CD14-positive monocyte (primary cell): ENCODE measurements at regions not wholly inside any gene's neighbourhood (a gene's known extent, or its start where the extent isn't known, plus 50 kb on each side); places are given as distances from the start of the nearest gene placed in this dataset.

Source experiments
- DNase-seq, 3 donors: peaks; one replicate each; pipeline ENCODE4 v3.0.0-alpha.2; 2011 to 2022
- H2AFZ ChIP-seq: 2 replicates; pipeline ENCODE4 v1.6.0; 2012; ENCODE audit warnings: mild to moderate bottlenecking, low read depth, low read length, inconsistent platforms; ENCODE audit not compliant: insufficient read depth, poor library complexity, severe bottlenecking
- H3K27ac ChIP-seq, 2 donors: 1 replicate in 1 of 2; 2 replicates in 1 of 2; pipeline ENCODE4 v1.5.1; 2012 to 2013; ENCODE audit warnings: low read length in 2 of 2, control low read depth in 1 of 2, inconsistent platforms in 1 of 2, low read depth in 1 of 2, mild to moderate bottlenecking in 1 of 2
- H3K27me3 ChIP-seq, 2 donors: one replicate each; pipeline versions ENCODE4 v1.6.0 to v1.6.1; 2011 to 2013; ENCODE audit warnings: low read length in 2 of 2; ENCODE audit not compliant: control insufficient read depth in 2 of 2, insufficient read depth in 2 of 2
- H3K36me3 ChIP-seq, 2 donors: replicated peaks in 1 of 2; 1 replicate in 1 of 2; 2 replicates in 1 of 2; pipeline versions ENCODE4 v1.5.1 to v1.6.1; 2012 to 2013; ENCODE audit warnings: low read length in 2 of 2, control low read depth in 1 of 2, inconsistent platforms in 1 of 2, mild to moderate bottlenecking in 1 of 2; ENCODE audit not compliant: insufficient read depth in 2 of 2, control insufficient read depth in 1 of 2
- H3K4me1 ChIP-seq, 2 donors: 1 replicate in 1 of 2; 2 replicates in 1 of 2; pipeline versions ENCODE4 v1.5.1 to v1.6.1; 2012 to 2013; ENCODE audit warnings: low read length in 2 of 2, control low read depth in 1 of 2, inconsistent platforms in 1 of 2, mild to moderate bottlenecking in 1 of 2, moderate library complexity in 1 of 2; ENCODE audit not compliant: insufficient read depth in 2 of 2, control insufficient read depth in 1 of 2
- H3K4me2 ChIP-seq: replicated peaks from 2 replicates; pipeline ENCODE3; 2012; ENCODE audit warnings: low read length, moderate library complexity, mild to moderate bottlenecking; ENCODE audit not compliant: poor library complexity, severe bottlenecking; ENCODE audit errors: extremely low read depth
- H3K4me3 ChIP-seq, 3 experiments: fragments of 200-600 bp in 1 of 3; sonication (generic) in 1 of 3; replicated peaks in 1 of 3; 1 replicate in 2 of 3; 2 replicates in 1 of 3; pipeline ENCODE4 v1.5.1; 2011 to 2013; ENCODE audit warnings: low read length in 3 of 3, mild to moderate bottlenecking in 3 of 3, control low read depth in 2 of 3, low read depth in 2 of 3, inconsistent platforms in 1 of 3, moderate library complexity in 1 of 3
- H3K79me2 ChIP-seq: 2 replicates; pipeline ENCODE4 v1.6.0; 2012; ENCODE audit warnings: mild to moderate bottlenecking, control low read depth, inconsistent platforms, low read length, moderate library complexity; ENCODE audit not compliant: insufficient read depth
- H3K9ac ChIP-seq: 2 replicates; pipeline ENCODE4 v1.6.0; 2017; ENCODE audit warnings: low read length, mild to moderate bottlenecking; ENCODE audit not compliant: insufficient read depth, poor library complexity, severe bottlenecking
- H3K9me3 ChIP-seq, 2 donors: replicated peaks in 1 of 2; 1 replicate in 1 of 2; 2 replicates in 1 of 2; pipeline versions ENCODE4 v1.5.1 to v1.6.1; 2012 to 2013; ENCODE audit warnings: low read length in 2 of 2, control low read depth in 1 of 2; ENCODE audit not compliant: control insufficient read depth in 1 of 2, insufficient read depth in 1 of 2
- H4K20me1 ChIP-seq: 2 replicates; pipeline ENCODE4 v1.6.0; 2012; ENCODE audit warnings: mild to moderate bottlenecking, low read length, control low read depth, moderate library complexity; ENCODE audit not compliant: insufficient read depth
- H3K27ac Mint-ChIP-seq, 7 donors: one replicate each; pipeline ENCODE4 v1.8.0; 2020; ENCODE audit warnings: mild to moderate bottlenecking in 7 of 7, mixed read lengths in 7 of 7, moderate library complexity in 6 of 7, inconsistent platforms in 2 of 7
- H3K27me3 Mint-ChIP-seq, 3 donors: one replicate each; pipeline ENCODE4 v1.8.0; 2021 to 2022; ENCODE audit warnings: low read depth in 3 of 3, mild to moderate bottlenecking in 3 of 3, mixed read lengths in 3 of 3, moderate library complexity in 3 of 3, inconsistent platforms in 1 of 3
- H3K36me3 Mint-ChIP-seq, 2 donors: one replicate each; pipeline ENCODE4 v1.8.0; 2020; ENCODE audit warnings: mixed read lengths in 2 of 2, inconsistent platforms in 1 of 2, mild to moderate bottlenecking in 1 of 2
- H3K4me1 Mint-ChIP-seq: one replicate; pipeline ENCODE4 v1.8.0; 2020; ENCODE audit warnings: mild to moderate bottlenecking, mixed read lengths
- H3K4me3 Mint-ChIP-seq, 2 donors: one replicate each; pipeline ENCODE4 v1.8.0; 2020; ENCODE audit warnings: mild to moderate bottlenecking in 2 of 2, mixed read lengths in 2 of 2, moderate library complexity in 1 of 2
- H3K9me3 Mint-ChIP-seq, 7 donors: one replicate each; pipeline ENCODE4 v1.8.0; 2020 to 2022; ENCODE audit warnings: mixed read lengths in 7 of 7, mild to moderate bottlenecking in 6 of 7, moderate library complexity in 6 of 7, inconsistent platforms in 2 of 7
- whole genome bisulfite sequencing: methylation state at CpG from one replicate; pipeline ENCODE4 v1.1.5; 2013; ENCODE audit warnings: missing lambda C conversion rate; ENCODE audit not compliant: insufficient coverage; 5-methylcytosine and 5-hydroxymethylcytosine counted together
- intact Hi-C, 2 donors: fragments of 100-400 bp; cut with micrococcal nuclease; formaldehyde crosslinking; loops; one replicate each; pipeline versions ENCODE4 v1.15.0 to v1.15.1; 2023
- TF ChIP-seq, protein P1 (sequence below): fragments of 200-600 bp; IDR thresholded peaks from one replicate; pipeline ENCODE4 v1.8.0; 2022; ENCODE audit warnings: antibody characterized with exemption, mild to moderate bottlenecking

DNA sequence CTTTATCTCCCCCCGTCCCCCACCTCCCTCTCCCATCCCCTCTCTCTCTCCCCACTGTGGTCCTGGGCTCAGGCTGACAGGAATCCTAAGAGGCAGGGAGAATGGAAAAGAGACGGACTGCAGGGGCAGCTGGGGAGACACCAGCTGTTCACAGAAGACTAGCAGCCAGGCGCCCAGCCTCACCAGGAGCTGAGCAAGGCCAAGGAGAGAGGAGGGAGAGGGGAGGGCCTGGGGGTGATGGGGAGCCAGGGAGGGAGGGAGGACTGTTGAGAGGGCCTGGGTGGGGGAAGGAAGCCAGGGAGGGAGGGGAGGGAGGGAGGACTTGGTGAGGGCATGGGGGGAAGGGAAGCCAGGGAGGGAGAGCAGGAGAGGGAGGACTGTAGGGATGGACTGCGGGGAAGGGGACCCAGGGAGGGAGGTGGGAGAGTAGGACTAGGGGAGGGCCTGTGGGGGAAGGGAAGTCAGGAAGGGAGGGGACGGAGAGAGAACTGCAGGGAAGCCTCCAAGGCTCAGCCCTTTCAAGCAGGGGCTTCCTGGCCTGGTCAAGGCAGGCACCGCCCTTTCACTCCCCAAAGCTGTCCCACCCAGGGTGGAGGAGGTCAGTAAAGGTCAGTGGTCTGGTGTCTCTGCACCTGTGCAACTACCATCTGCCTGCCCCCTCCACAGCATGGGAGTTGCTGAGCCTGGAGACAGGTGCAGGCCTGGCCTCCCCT lies 517.7 kb upstream of the MYT1L start:
- Mint-ChIP-seq H3K4me3 (no peak overlapping the region), H3K27ac (no peak overlapping the region), H3K36me3 (no peaks in the 10 kb centered on the region), H3K4me1 (no peaks in the 10 kb centered on the region), H3K9me3 (peaks cover 0 to 3% (median 0%) of the 10 kb centered on the region in 7 donors), H3K27me3 (peaks cover 2 to 3% (median 3%) of the 10 kb centered on the region in 3 donors)
- Histone ChIP-seq H3K4me3 (no peak overlapping the region), H3K36me3 (no peaks in the 10 kb centered on the region), H3K4me1 (no peaks in the 10 kb centered on the region), H2AFZ (no peak overlapping the region), H3K4me2 (no peak overlapping the region), H4K20me1 (no peaks in the 10 kb centered on the region), H3K79me2 (no peaks in the 10 kb centered on the region), H3K27me3 (no peaks in the 10 kb centered on the region), H3K9ac (no peak overlapping the region), H3K27ac (no peak overlapping the region), H3K9me3 (no peaks in the 10 kb centered on the region)
- TF ChIP-seq, protein P1, sequence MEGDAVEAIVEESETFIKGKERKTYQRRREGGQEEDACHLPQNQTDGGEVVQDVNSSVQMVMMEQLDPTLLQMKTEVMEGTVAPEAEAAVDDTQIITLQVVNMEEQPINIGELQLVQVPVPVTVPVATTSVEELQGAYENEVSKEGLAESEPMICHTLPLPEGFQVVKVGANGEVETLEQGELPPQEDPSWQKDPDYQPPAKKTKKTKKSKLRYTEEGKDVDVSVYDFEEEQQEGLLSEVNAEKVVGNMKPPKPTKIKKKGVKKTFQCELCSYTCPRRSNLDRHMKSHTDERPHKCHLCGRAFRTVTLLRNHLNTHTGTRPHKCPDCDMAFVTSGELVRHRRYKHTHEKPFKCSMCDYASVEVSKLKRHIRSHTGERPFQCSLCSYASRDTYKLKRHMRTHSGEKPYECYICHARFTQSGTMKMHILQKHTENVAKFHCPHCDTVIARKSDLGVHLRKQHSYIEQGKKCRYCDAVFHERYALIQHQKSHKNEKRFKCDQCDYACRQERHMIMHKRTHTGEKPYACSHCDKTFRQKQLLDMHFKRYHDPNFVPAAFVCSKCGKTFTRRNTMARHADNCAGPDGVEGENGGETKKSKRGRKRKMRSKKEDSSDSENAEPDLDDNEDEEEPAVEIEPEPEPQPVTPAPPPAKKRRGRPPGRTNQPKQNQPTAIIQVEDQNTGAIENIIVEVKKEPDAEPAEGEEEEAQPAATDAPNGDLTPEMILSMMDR: no peak
- intact Hi-C loops: no loop called here
- 51% methylated on average over 2 of the region's 6 CpGs for WGBS
- no peak for DNase-seq

DNA sequence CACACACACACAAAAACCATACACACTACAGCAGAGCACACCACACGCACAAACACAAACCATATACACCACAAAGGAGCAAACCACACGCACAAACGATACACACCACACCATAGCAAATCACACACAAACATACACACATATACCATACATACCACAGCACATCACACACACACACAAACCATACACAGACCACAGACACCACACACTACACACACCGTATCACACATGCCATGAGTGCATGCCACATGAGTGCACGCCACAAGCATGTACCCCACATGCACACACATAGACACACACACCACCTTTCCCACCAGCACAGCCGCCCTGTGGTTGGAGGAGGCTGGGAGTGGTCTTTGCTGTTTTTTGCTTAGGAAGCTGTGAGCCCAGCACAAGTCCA lies 517.1 kb upstream of the MYT1L start:
- Histone ChIP-seq H3K36me3 (no peaks in the 10 kb centered on the region), H3K79me2 (no peaks in the 10 kb centered on the region), H3K4me2 (no peak overlapping the region), H3K9me3 (no peaks in the 10 kb centered on the region), H3K9ac (no peak overlapping the region), H3K27me3 (no peaks in the 10 kb centered on the region), H3K27ac (no peak overlapping the region), H4K20me1 (no peaks in the 10 kb centered on the region), H3K4me3 (no peak overlapping the region), H3K4me1 (no peaks in the 10 kb centered on the region), H2AFZ (no peak overlapping the region)
- intact Hi-C loops: no loop called here
- H3K27ac Mint-ChIP-seq: no peak overlapping the region
- no peak overlapping the region for H3K4me3 Mint-ChIP-seq
- no peaks in the 10 kb centered on the region for H3K36me3 Mint-ChIP-seq
- TF ChIP-seq, protein P1: no peak
- H3K27me3 Mint-ChIP-seq: peaks cover 2 to 3% (median 3%) of the 10 kb centered on the region in 3 donors
- H3K4me1 Mint-ChIP-seq: no peaks in the 10 kb centered on the region
- no peak for DNase-seq
- 80% methylated on average over 3 of the region's 6 CpGs for WGBS
- H3K9me3 Mint-ChIP-seq: peaks cover 0 to 3% (median 0%) of the 10 kb centered on the region in 7 donors
